Liver (tissue), 3 donors: ENCODE measurements at regions not wholly inside any gene's neighbourhood (a gene's known extent, or its start where the extent isn't known, plus 50 kb on each side); places are given as distances from the start of the nearest gene placed in this dataset.
A peak's percentile ranks its signal among the peaks of the same experiment; 100 is the strongest.

Experiments used
- CTCF ChIP-seq: fragments of 150-350 bp; IDR thresholded peaks from 2 replicates; pipeline ENCODE4 v1.5.1; 2017; ENCODE audit warnings: improper control_type of control experiment, low read depth, low read length; ENCODE audit not compliant: missing input control
- GABPA ChIP-seq, 2 donors: IDR thresholded peaks in 1 of 2; conservative IDR thresholded peaks in 1 of 2; 2 replicates each; pipeline ENCODE4 v1.6.1; 2016; ENCODE audit warnings: antibody characterized with exemption in 2 of 2, mild to moderate bottlenecking in 1 of 2, moderate library complexity in 1 of 2
- JUND ChIP-seq, 2 donors: IDR thresholded peaks; 2 replicates each; pipeline ENCODE4 v1.6.1; 2016; ENCODE audit warnings: antibody characterized with exemption in 2 of 2
- MAX ChIP-seq: IDR thresholded peaks from 2 replicates; pipeline ENCODE4 v1.6.1; 2016; ENCODE audit warnings: antibody characterized with exemption
- NR2F2 ChIP-seq: IDR thresholded peaks from 2 replicates; pipeline ENCODE4 v1.6.1; 2016; ENCODE audit warnings: antibody characterized with exemption
- RAD21 ChIP-seq, 2 donors: IDR thresholded peaks; 2 replicates each; pipeline ENCODE4 v1.6.1; 2016; ENCODE audit warnings: antibody characterized with exemption in 2 of 2, mild to moderate bottlenecking in 2 of 2
- REST ChIP-seq: IDR thresholded peaks from 2 replicates; pipeline ENCODE4 v1.6.1; 2016; ENCODE audit warnings: antibody characterized with exemption, mild to moderate bottlenecking
- SP1 ChIP-seq: IDR thresholded peaks from 2 replicates; pipeline ENCODE4 v1.6.1; 2018; ENCODE audit warnings: antibody characterized with exemption, mild to moderate bottlenecking
- YY1 ChIP-seq: IDR thresholded peaks from 2 replicates; pipeline ENCODE4 v1.6.1; 2016; ENCODE audit warnings: antibody characterized with exemption, mild to moderate bottlenecking
- ZBTB33 ChIP-seq: IDR thresholded peaks from 2 replicates; pipeline ENCODE4 v1.6.1; 2016; ENCODE audit warnings: antibody characterized with exemption
- donor health status: healthy.
- donor health status: healthy.

- TF ChIP-seq MAX (no peak), CTCF (no peak), SP1 (peak; percentile 85), YY1 (no peak), GABPA (IDR thresholded peaks at IDR 0.05 in 1 of 2, conservative IDR thresholded peaks at IDR 0.05 in 1 of 2) (no peak), REST (no peak), ZBTB33 (no peak), JUND (IDR thresholded peaks at IDR 0.05) (peak; percentile 27 to 33), RAD21 (IDR thresholded peaks at IDR 0.05) (peak; percentile 24 to 53), NR2F2 (no peak)
Measured at GRCh38 chr16:51057969-51058337, 93.1 kb downstream of the SALL1 start.
